Activated CD8-positive, alpha-beta memory T cell treated with anti-CD3 and anti-CD28 coated beads, Interleukin-2, amount 10 ng/mL, durations not matched to agents 7 days and 5 days (primary cell): ENCODE measurements at regions not wholly inside any gene's neighbourhood (a gene's known extent, or its start where the extent isn't known, plus 50 kb on each side); places are given as distances from the start of the nearest gene placed in this dataset.

Source experiments
- ATAC-seq: fragments of 150-1000 bp; cut with Tn5 transposase; one replicate; pipeline ENCODE4 v1.10.0; 2021; ENCODE audit warnings: moderate library complexity
- CTCF ChIA-PET: fragments of 350-600 bp; sonication (Branson Sonifier 250); formaldehyde crosslinking; loops from one replicate; lab custom pipeline; 2021; ENCODE audit warnings: antibody characterized with exemption; lab: Charles Lee
- DNase-seq: peaks from one replicate; pipeline ENCODE4 v3.0.0-alpha.2; 2020
- H3K27ac Mint-ChIP-seq: one replicate; pipeline ENCODE4 v1.8.0; 2021; ENCODE audit warnings: mild to moderate bottlenecking, mixed read lengths
- H3K27me3 Mint-ChIP-seq: one replicate; pipeline ENCODE4 v1.8.0; 2021; ENCODE audit warnings: mixed read lengths
- H3K36me3 Mint-ChIP-seq: one replicate; pipeline ENCODE4 v1.8.0; 2021; ENCODE audit warnings: mild to moderate bottlenecking, mixed read lengths
- H3K4me1 Mint-ChIP-seq: one replicate; pipeline ENCODE4 v1.8.0; 2021; ENCODE audit warnings: mixed read lengths
- H3K4me3 Mint-ChIP-seq: one replicate; pipeline ENCODE4 v1.8.0; 2021; ENCODE audit warnings: mild to moderate bottlenecking, moderate library complexity, mixed read lengths
- H3K9me3 Mint-ChIP-seq: one replicate; pipeline ENCODE4 v1.8.0; 2022; ENCODE audit warnings: low read depth, mixed read lengths

DNA sequence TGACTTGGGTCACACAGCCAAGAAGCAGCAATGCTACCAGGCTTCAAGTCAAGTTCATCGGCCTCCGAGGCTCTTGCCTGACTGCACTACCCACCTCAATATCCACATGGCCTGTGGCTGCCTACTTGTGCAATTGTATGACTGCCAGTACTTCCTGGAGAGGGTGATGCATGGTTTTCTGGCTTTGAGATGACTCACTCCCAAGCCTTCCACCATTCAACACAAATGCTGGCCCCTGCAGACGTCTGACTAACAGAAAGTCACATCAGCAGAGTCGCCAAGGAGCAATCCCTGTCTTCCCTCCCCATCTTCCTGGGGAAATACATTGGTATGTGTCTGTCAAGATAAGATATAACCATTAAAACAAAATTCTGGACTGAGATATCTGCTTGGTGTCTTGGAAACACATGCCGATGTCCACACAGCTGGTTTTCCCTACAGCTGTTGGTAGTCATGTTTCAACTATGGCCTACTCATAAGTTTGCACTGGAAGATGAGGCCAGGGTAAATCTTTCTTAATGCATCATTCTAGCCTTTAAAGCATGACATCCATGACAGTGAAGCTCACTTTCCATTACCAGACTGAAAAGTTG is 79.6 kb upstream of the SPATA12 start:
- DNase-seq (peak; percentile 78), ATAC-seq (peak; percentile 94)
- Mint-ChIP-seq H3K36me3 (no peaks in the 10 kb centered on the region), H3K27me3 (no peaks in the 10 kb centered on the region), H3K4me1 (peaks cover 32% of the 10 kb centered on the region), H3K9me3 (no peaks in the 10 kb centered on the region), H3K4me3 (no peak overlapping the region), H3K27ac (peak overlapping the region; percentile 39)
- CTCF ChIA-PET = interaction anchor here (0.8 to 3.5 kb wide), 14 partner anchors 8 to 285 kb away, joined by 3 to 11 read pairs (median 4); partner anchors contain the start of gene ARHGEF3

- Mint-ChIP-seq H3K27me3 (no peaks in the 10 kb centered on the region), H3K9me3 (no peaks in the 10 kb centered on the region), H3K4me1 (peaks cover 25% of the 10 kb centered on the region), H3K27ac (no peak overlapping the region), H3K36me3 (no peaks in the 10 kb centered on the region), H3K4me3 (no peak overlapping the region)
- CTCF ChIA-PET = interaction anchor here (0.8 to 3.0 kb wide), 6 partner anchors 9 to 278 kb away, joined by 3 to 8 read pairs (median 3); no protein-coding TSS in a partner anchor
- DNase-seq (no peak), ATAC-seq (no peak)
Observed at GRCh38 chr3:56980243-56980642, 80.2 kb upstream of the SPATA12 start.

DNA sequence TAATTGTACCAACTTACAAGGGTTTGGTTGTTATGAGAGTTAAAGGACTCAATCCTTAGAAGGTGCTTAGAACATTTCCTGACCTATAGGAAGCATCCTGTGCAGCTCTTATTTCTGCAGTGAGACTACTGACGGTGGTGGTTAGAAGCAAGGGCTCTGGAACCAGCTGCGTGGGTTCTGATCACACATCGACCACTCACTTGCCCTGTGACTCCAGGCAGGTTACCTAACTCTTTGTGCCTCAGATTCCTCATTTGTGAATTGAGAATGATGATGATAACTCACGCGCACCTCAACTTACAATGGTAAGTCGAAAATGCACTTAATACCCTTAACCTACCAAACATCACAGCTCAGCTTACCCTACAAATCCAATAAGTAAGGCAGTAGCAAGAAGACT is 80.7 kb upstream of the SPATA12 start:
- peaks cover 25% of the 10 kb centered on the region for H3K4me1 Mint-ChIP-seq
- no peaks in the 10 kb centered on the region for H3K27me3 Mint-ChIP-seq
- no peak overlapping the region for H3K4me3 Mint-ChIP-seq
- no peak for ATAC-seq
- no peaks in the 10 kb centered on the region for H3K36me3 Mint-ChIP-seq
- no peak for DNase-seq
- H3K9me3 Mint-ChIP-seq = no peaks in the 10 kb centered on the region
- H3K27ac Mint-ChIP-seq = no peak overlapping the region
- CTCF ChIA-PET = interaction anchor here (0.8 to 3.0 kb wide), 6 partner anchors 9 to 277 kb away, joined by 3 to 8 read pairs (median 3); no protein-coding TSS in a partner anchor

GRCh38 chr3:56977561-56977889 is 82.9 kb upstream of the SPATA12 start:
- Mint-ChIP-seq H3K4me1 (peaks cover 21% of the 10 kb centered on the region), H3K4me3 (no peak overlapping the region), H3K36me3 (no peaks in the 10 kb centered on the region), H3K9me3 (no peaks in the 10 kb centered on the region), H3K27me3 (no peaks in the 10 kb centered on the region), H3K27ac (no peak overlapping the region)
- CTCF ChIA-PET = interaction anchor here (0.7 to 1.2 kb wide), 3 partner anchors 11 to 176 kb away, joined by 3 read pairs; partner anchors contain the start of gene ARHGEF3
- ATAC-seq (no peak), DNase-seq (no peak)

DNA sequence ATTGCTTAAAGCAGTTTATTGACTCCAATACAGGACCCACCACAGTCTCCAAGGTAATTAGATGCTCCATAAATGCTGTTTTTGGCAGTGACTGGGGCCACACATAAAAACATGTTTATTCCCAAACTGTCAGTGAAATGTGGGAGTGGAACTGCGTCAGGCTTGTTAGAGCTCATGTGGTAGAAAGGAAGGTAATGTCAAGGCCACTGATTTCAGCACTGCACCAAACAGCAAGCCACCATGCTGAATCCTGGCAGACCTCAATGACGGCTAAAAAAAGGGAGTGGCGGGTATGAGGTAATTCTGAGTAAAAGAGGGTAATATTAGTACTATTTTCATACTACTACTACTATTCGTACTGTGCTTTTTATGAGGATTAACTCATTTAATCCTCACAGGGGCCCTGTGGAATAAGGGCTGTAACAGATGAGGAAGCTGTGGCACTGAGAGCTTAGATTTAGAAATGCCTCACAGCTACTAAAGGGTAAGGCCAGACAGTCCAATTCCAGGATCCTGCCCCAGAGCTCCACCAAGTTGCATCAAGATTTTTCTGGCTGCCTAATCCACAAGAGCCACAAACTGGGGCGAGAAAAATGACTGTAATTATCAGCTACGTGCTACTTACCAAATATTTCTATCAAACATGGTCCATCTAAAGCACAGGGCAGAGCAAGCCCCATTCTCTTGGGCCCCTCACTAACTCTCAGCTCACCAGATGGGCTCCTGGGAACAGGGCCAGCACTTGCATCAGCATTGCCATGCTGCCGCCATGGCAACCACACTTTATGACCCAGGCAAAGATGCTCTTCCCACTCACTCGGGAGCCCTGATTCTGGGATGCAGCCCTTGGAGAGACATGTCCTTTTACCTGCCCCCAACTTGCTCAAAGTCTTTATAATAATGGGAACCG is 83.6 kb upstream of the SPATA12 start:
- H3K4me3 Mint-ChIP-seq = no peak overlapping the region
- ATAC-seq (no peak), DNase-seq (no peak)
- peaks cover 21% of the 10 kb centered on the region for H3K4me1 Mint-ChIP-seq
- no peaks in the 10 kb centered on the region for H3K27me3 Mint-ChIP-seq
- CTCF ChIA-PET = interaction anchor here (0.7 to 1.2 kb wide), 3 partner anchors 12 to 175 kb away, joined by 3 read pairs; partner anchors contain the start of gene ARHGEF3
- no peaks in the 10 kb centered on the region for H3K36me3 Mint-ChIP-seq
- H3K27ac Mint-ChIP-seq = no peak overlapping the region
- H3K9me3 Mint-ChIP-seq = no peaks in the 10 kb centered on the region

DNA sequence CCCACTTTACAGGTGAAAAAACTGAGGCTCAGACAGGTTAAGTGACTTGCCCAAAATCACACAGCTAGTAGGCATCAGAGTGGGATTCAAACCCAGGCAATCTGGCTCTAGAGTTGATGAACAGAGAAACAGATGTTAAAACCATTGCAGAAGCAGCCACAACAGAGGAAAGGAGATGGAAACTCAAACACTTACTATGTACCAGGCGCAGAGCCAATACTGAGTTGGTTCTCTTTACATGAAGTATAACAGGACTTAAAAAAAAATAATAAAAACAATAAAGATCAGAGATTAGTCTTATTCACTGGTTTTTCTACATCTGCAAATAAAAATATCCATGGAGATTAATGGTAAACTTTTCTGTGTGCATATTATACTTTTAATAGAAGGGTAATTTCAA is 84.9 kb upstream of the SPATA12 start:
- H3K27ac Mint-ChIP-seq = no peak overlapping the region
- H3K4me3 Mint-ChIP-seq = no peak overlapping the region
- no peaks in the 10 kb centered on the region for H3K9me3 Mint-ChIP-seq
- ATAC-seq (no peak), DNase-seq (no peak)
- CTCF ChIA-PET = no interaction called here
- H3K27me3 Mint-ChIP-seq = no peaks in the 10 kb centered on the region
- no peaks in the 10 kb centered on the region for H3K36me3 Mint-ChIP-seq
- H3K4me1 Mint-ChIP-seq = peaks cover 10% of the 10 kb centered on the region

DNA sequence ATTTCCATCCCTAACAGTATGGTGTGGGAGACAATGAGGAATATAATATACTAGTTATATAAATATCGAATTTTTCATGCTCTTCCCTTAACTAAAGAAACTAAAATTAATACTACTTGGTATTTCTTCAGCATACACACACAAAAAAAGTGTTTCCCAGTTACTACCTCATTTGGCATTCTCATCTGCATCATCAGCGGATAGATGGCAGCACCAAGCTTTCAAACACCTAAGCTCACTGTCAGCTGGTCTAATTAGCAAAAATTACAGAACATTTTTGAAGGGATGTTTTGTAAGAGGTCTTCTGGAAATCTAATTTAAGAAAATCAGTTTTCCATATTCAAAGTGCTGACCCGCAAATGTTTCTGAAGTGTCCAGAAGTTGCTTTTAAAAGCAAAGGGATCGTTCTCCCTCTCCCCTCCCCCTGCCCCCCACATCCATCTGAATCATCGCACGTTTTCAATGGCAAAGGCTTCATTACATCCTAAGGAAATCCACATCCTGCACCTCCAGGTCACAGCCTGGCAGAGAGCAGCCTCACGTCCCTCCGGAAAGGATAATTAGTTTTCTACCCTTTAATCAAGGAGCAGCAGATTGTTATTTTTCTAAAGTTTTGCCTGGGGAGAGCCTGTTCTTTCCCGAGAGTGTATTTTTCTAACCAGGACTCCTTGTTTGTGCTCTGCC is 86.1 kb upstream of the SPATA12 start:
- no peaks in the 10 kb centered on the region for H3K27me3 Mint-ChIP-seq
- H3K4me3 Mint-ChIP-seq = no peak overlapping the region
- H3K36me3 Mint-ChIP-seq = no peaks in the 10 kb centered on the region
- no peak for DNase-seq
- ATAC-seq = no peak
- H3K27ac Mint-ChIP-seq = no peak overlapping the region
- CTCF ChIA-PET = interaction anchor here (0.7 to 1.3 kb wide), 3 partner anchors 14 to 274 kb away, joined by 3 to 4 read pairs (median 3); no protein-coding TSS in a partner anchor
- H3K9me3 Mint-ChIP-seq = no peaks in the 10 kb centered on the region
- peaks cover 2% of the 10 kb centered on the region for H3K4me1 Mint-ChIP-seq

DNA sequence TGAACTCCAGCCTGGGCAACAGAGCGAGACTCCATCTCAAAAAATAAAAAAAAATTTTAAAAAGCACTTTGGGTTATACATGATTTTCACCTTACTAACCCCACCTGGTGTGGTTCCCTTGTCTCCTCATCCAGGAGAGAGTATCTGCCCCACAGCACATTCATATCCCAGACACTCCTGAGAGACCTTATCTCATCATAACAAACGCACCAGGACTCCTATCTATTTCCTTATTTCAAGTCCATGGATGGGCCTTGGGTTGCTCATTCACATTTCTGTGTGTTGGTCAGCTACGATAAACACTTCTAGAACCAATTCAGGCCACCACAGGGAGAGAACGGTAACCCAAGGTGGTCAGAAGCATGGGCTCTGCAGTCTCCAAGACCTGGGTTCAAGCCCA is 88.6 kb upstream of the SPATA12 start:
- Mint-ChIP-seq H3K27me3 (no peaks in the 10 kb centered on the region), H3K36me3 (no peaks in the 10 kb centered on the region), H3K4me3 (no peak overlapping the region), H3K9me3 (no peaks in the 10 kb centered on the region), H3K27ac (no peak overlapping the region), H3K4me1 (peaks cover 2% of the 10 kb centered on the region)
- CTCF ChIA-PET = interaction anchor here (0.8 to 1.3 kb wide), 2 partner anchors 17 to 269 kb away, joined by 3 to 5 read pairs; no protein-coding TSS in a partner anchor
- no peak for DNase-seq
- no peak for ATAC-seq

GRCh38 chr3:56971261-56971660 is 89.2 kb upstream of the SPATA12 start:
- H3K27ac Mint-ChIP-seq = no peak overlapping the region
- CTCF ChIA-PET = interaction anchor here (0.8 to 1.3 kb wide), 2 partner anchors 18 kb away, joined by 3 read pairs; no protein-coding TSS in a partner anchor
- no peaks in the 10 kb centered on the region for H3K9me3 Mint-ChIP-seq
- ATAC-seq (no peak), DNase-seq (no peak)
- H3K36me3 Mint-ChIP-seq = no peaks in the 10 kb centered on the region
- H3K4me3 Mint-ChIP-seq = no peak overlapping the region
- H3K27me3 Mint-ChIP-seq = no peaks in the 10 kb centered on the region
- H3K4me1 Mint-ChIP-seq = peaks cover 2% of the 10 kb centered on the region

GRCh38 chr3:56970461-56970879 is 90.0 kb upstream of the SPATA12 start:
- DNase-seq (no peak), ATAC-seq (no peak)
- H3K4me1 Mint-ChIP-seq = peaks cover 2% of the 10 kb centered on the region
- H3K9me3 Mint-ChIP-seq = no peaks in the 10 kb centered on the region
- H3K4me3 Mint-ChIP-seq = no peak overlapping the region
- no peak overlapping the region for H3K27ac Mint-ChIP-seq
- CTCF ChIA-PET = interaction anchor here (0.8 kb wide), 1 partner anchor 18 kb away, joined by 3 read pairs; no protein-coding TSS in a partner anchor
- H3K36me3 Mint-ChIP-seq = no peaks in the 10 kb centered on the region
- H3K27me3 Mint-ChIP-seq = no peaks in the 10 kb centered on the region

- no peak for DNase-seq
- no peaks in the 10 kb centered on the region for H3K27me3 Mint-ChIP-seq
- CTCF ChIA-PET = interaction anchor here (0.6 to 0.7 kb wide), 2 partner anchors 19 to 1661 kb away, joined by 3 to 4 read pairs; no protein-coding TSS in a partner anchor
- peaks cover 2% of the 10 kb centered on the region for H3K36me3 Mint-ChIP-seq
- H3K27ac Mint-ChIP-seq = no peak overlapping the region
- no peak for ATAC-seq
- no peaks in the 10 kb centered on the region for H3K9me3 Mint-ChIP-seq
- H3K4me1 Mint-ChIP-seq = peaks cover 2% of the 10 kb centered on the region
- no peak overlapping the region for H3K4me3 Mint-ChIP-seq
Observed at GRCh38 chr3:56969851-56970250, 90.6 kb upstream of the SPATA12 start.

- Mint-ChIP-seq H3K27me3 (no peaks in the 10 kb centered on the region), H3K27ac (no peak overlapping the region), H3K4me1 (peaks cover 2% of the 10 kb centered on the region), H3K4me3 (no peak overlapping the region), H3K9me3 (no peaks in the 10 kb centered on the region), H3K36me3 (peaks cover 2% of the 10 kb centered on the region)
- CTCF ChIA-PET = interaction anchor here (0.6 to 1.5 kb wide), 4 partner anchors 20 to 264 kb away, joined by 3 to 5 read pairs (median 3); no protein-coding TSS in a partner anchor
- ATAC-seq = peak; percentile 42
- no peak for DNase-seq
Observed at GRCh38 chr3:56966509-56966908, 94.0 kb upstream of the SPATA12 start.

DNA sequence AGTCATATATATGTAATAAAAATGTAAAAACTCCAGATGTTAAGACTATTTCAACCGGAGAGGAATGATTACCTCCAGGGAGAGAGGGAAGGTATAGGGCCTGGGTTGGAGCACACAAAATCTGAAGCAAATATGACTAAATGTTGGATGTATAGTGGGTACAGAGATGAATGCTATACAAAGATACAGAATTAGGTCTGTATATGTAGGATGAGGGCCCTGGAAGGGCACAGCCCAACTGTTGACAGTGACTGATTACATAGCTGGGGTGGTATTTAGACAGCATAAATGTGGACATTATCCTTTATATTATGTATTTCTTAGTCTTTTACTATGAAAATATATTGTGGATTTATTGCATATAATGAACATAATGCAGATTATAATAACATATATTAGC is 94.4 kb upstream of the SPATA12 start:
- CTCF ChIA-PET = interaction anchor here (1.0 to 1.5 kb wide), 3 partner anchors 20 to 264 kb away, joined by 3 to 5 read pairs (median 3); no protein-coding TSS in a partner anchor
- H3K4me3 Mint-ChIP-seq = no peak overlapping the region
- ATAC-seq = peak; percentile 16

More for the DNA sequence above, 94.4 kb upstream of the SPATA12 start:
- Mint-ChIP-seq H3K4me1 (peaks cover 2% of the 10 kb centered on the region), H3K36me3 (peaks cover 2% of the 10 kb centered on the region), H3K27me3 (no peaks in the 10 kb centered on the region), H3K9me3 (no peaks in the 10 kb centered on the region), H3K27ac (no peak overlapping the region)
- DNase-seq = no peak
